ENCODE measurements at regions not wholly inside any gene's neighbourhood (a gene's known extent, or its start where the extent isn't known, plus 50 kb on each side); places are given as distances from the start of the nearest gene placed in this dataset.

DNA sequence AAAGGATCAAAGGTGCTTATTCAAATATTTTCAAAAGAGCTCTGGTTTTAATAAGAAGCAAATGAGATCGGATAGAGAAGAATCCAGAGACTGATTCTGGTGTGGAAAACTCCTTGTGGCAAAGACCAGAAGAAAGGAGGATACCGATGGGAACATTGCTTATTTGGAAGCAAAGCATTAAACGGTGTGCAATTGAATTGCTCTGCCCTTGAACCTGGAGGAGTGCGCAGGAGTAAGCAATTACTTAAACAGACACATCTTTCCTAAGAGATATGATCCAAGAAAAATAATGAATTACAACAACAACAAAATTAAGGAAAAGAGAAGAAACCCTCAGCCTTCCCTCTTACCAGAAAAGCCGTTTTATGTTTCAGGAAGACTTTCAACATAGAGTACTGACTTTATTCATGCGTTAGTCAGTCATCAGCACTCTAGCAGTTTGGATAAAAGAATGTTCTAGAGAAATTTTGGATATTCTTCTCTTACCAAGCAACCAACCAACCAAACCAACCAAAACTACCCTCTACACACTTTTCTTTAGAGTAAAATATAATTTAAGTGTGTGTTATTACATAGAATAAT, 191.7 kb downstream of the NTMT2 start:
- 64% methylated on average over 1 of the region's 6 CpGs for WGBS (ENCODE audit: insufficient coverage)
- no peak overlapping the region for H3K4me3 ChIP-seq (ENCODE audit: low read depth, low read length)
- H3K27me3 ChIP-seq (ENCODE audit: control insufficient read depth, insufficient read depth, low read length): no peaks in the 10 kb centered on the region
- no peak for DNase-seq (ENCODE audit: low read depth in 4 of 6, low spot score in 6 of 6)
- no peak overlapping the region for H3K27ac ChIP-seq (ENCODE audit: low read depth, low read length)
- no peaks in the 10 kb centered on the region for H3K36me3 ChIP-seq (ENCODE audit: control insufficient read depth, insufficient read depth, low read length)
- H3K4me1 ChIP-seq (ENCODE audit: control insufficient read depth, insufficient read depth, low read length): no peaks in the 10 kb centered on the region
- no peaks in the 10 kb centered on the region for H3K9me3 ChIP-seq (ENCODE audit: control insufficient read depth, insufficient read depth, low read length)

DNA sequence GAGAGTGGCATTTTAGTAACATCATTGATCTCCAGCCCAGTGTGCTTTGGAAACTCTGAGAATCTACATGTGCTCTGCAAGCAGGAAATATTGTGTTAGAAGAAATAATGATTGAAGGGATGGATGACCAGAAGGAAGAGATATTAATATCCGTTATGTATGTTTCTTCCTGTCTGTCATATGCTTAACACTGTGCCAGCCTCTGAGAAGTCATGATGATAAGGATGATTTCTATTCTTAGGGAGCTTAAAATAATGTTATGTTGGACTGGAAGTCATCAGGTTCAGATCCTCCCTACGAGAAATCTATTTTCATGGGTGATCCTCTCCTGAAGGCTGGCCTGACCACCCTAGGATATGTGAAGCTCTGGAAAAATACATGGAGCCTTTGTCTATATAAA, 192.4 kb upstream of the GORAB start:
- Histone ChIP-seq H3K9me3 (ENCODE audit: control insufficient read depth, insufficient read depth, low read length) (no peaks in the 10 kb centered on the region), H3K4me1 (ENCODE audit: control insufficient read depth, insufficient read depth, low read length) (no peaks in the 10 kb centered on the region), H3K4me3 (ENCODE audit: low read depth, low read length) (no peak overlapping the region), H3K27me3 (ENCODE audit: control insufficient read depth, insufficient read depth, low read length) (no peaks in the 10 kb centered on the region), H3K27ac (ENCODE audit: low read depth, low read length) (no peak overlapping the region), H3K36me3 (ENCODE audit: control insufficient read depth, insufficient read depth, low read length) (no peaks in the 10 kb centered on the region)
- DNase-seq (ENCODE audit: low read depth in 4 of 6, low spot score in 6 of 6): no peak
- 100% methylated on average over 1 of the region's 2 CpGs for WGBS (ENCODE audit: insufficient coverage)

DNA sequence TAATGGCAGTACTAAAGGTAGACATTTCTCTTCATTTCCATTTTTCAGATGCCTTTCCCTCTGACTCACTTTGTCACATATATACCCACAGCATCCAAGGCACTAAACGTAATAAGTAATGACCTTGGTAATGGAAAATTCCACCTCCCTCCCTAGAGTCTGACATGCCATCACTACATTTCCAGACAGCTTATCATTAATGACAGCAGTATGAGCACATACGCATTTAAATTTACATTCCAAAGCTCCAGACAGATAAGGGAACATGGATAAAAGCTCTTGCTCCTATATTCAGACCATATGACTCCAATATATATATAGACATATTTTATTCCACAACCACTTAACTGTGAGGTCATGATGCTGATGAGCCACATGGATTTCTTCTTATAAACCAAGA, 191.7 kb upstream of the GORAB start:
- Histone ChIP-seq H3K27ac (ENCODE audit: low read depth, low read length) (no peak overlapping the region), H3K36me3 (ENCODE audit: control insufficient read depth, insufficient read depth, low read length) (no peaks in the 10 kb centered on the region), H3K9me3 (ENCODE audit: control insufficient read depth, insufficient read depth, low read length) (no peaks in the 10 kb centered on the region), H3K4me3 (ENCODE audit: low read depth, low read length) (no peak overlapping the region), H3K27me3 (ENCODE audit: control insufficient read depth, insufficient read depth, low read length) (no peaks in the 10 kb centered on the region), H3K4me1 (ENCODE audit: control insufficient read depth, insufficient read depth, low read length) (no peaks in the 10 kb centered on the region)
- DNase-seq (ENCODE audit: low read depth in 4 of 6, low spot score in 6 of 6): no peak
- 100% methylated on average over 1 of the region's 2 CpGs for WGBS (ENCODE audit: insufficient coverage)

DNA sequence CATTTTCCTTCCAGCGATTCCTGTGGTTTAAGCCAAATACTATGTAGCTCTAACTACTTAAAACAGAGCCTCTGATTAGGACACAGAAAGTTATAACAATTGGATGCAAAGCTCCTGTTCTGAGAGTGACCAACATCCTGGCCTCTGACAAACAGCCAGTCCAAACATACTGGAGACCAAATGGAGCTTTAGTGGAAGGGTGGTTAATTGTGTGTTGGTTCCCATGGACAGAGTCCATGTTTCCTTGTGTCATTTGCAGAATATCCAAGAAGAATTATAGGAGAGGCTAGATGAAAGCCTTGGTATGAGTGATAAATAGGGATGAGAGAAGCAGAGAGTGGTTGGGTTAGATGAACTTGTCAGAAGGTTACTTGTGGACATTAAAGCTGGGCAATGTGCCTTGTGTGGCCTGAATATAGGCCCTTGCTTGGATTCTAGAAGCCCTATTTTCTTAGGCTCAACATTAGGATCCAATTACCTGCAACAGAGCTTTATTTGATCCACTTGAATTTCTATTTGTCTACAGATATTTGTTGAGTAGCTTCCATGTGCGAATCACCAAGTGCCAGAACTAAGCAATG, 180.5 kb upstream of the GORAB start:
- H3K4me3 ChIP-seq (ENCODE audit: low read depth, low read length): no peak overlapping the region
- H3K9me3 ChIP-seq (ENCODE audit: control insufficient read depth, insufficient read depth, low read length): no peaks in the 10 kb centered on the region
- H3K36me3 ChIP-seq (ENCODE audit: control insufficient read depth, insufficient read depth, low read length): no peaks in the 10 kb centered on the region
- no peaks in the 10 kb centered on the region for H3K27me3 ChIP-seq (ENCODE audit: control insufficient read depth, insufficient read depth, low read length)
- peak in 1 of 6 donors; percentile 36 for DNase-seq (ENCODE audit: low read depth in 4 of 6, low spot score in 6 of 6)
- no peaks in the 10 kb centered on the region for H3K4me1 ChIP-seq (ENCODE audit: control insufficient read depth, insufficient read depth, low read length)
- H3K27ac ChIP-seq (ENCODE audit: low read depth, low read length): no peak overlapping the region
- 88% methylated on average over 1 of the region's 2 CpGs for WGBS (ENCODE audit: insufficient coverage)

DNA sequence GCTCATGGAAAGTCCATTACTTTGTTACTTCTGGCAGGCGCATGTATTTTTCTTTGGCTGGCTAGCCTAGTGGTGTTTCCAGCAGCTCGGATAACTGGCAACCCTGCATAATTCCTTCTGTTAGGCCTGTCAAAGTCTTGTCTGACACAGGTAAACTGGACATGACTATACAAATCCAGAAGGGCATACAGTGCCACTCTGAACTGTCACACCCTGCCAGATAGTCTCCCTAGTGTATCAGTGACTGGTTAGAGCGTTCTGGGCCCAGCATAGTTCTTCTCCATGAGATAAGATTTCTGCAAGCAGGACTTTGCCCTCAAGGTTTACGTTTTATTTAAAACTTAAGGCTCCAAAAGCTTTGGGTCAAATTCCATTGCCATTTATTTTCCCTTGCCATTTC, 177.7 kb upstream of the GORAB start:
- no peaks in the 10 kb centered on the region for H3K27me3 ChIP-seq (ENCODE audit: control insufficient read depth, insufficient read depth, low read length)
- WGBS (ENCODE audit: insufficient coverage): 90% methylated on average over 4 of the region's 4 CpGs
- H3K4me1 ChIP-seq (ENCODE audit: control insufficient read depth, insufficient read depth, low read length): no peaks in the 10 kb centered on the region
- peak in 1 of 6 donors; percentile 5 for DNase-seq (ENCODE audit: low read depth in 4 of 6, low spot score in 6 of 6)
- no peak overlapping the region for H3K4me3 ChIP-seq (ENCODE audit: low read depth, low read length)
- no peak overlapping the region for H3K27ac ChIP-seq (ENCODE audit: low read depth, low read length)
- no peaks in the 10 kb centered on the region for H3K36me3 ChIP-seq (ENCODE audit: control insufficient read depth, insufficient read depth, low read length)
- no peaks in the 10 kb centered on the region for H3K9me3 ChIP-seq (ENCODE audit: control insufficient read depth, insufficient read depth, low read length)

DNA sequence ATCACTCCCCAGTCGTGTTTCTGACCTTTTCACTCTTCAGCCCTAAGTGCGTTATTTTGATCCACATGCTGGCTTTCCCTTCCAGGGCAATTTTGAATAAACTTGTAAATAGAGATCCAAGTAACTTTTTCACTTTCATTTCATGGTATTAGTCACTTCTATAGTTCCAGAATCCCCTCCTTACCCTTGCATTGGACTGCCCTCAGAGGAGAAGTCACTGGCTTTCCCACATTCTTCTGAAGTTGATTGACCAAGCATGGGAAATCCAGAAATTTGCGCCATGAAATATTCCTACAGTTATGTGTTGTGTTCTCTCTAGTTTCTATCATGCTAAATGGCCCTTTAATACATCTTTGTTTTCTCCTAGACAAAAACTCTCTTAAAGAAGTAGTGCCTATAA, 177.3 kb upstream of the GORAB start:
- Histone ChIP-seq H3K9me3 (ENCODE audit: control insufficient read depth, insufficient read depth, low read length) (peaks cover 2% of the 10 kb centered on the region), H3K36me3 (ENCODE audit: control insufficient read depth, insufficient read depth, low read length) (no peaks in the 10 kb centered on the region), H3K27me3 (ENCODE audit: control insufficient read depth, insufficient read depth, low read length) (no peaks in the 10 kb centered on the region), H3K4me1 (ENCODE audit: control insufficient read depth, insufficient read depth, low read length) (no peaks in the 10 kb centered on the region), H3K27ac (ENCODE audit: low read depth, low read length) (no peak overlapping the region), H3K4me3 (ENCODE audit: low read depth, low read length) (no peak overlapping the region)
- no peak for DNase-seq (ENCODE audit: low read depth in 4 of 6, low spot score in 6 of 6)
- 67% methylated on average over 1 of the region's 3 CpGs for WGBS (ENCODE audit: insufficient coverage)

DNA sequence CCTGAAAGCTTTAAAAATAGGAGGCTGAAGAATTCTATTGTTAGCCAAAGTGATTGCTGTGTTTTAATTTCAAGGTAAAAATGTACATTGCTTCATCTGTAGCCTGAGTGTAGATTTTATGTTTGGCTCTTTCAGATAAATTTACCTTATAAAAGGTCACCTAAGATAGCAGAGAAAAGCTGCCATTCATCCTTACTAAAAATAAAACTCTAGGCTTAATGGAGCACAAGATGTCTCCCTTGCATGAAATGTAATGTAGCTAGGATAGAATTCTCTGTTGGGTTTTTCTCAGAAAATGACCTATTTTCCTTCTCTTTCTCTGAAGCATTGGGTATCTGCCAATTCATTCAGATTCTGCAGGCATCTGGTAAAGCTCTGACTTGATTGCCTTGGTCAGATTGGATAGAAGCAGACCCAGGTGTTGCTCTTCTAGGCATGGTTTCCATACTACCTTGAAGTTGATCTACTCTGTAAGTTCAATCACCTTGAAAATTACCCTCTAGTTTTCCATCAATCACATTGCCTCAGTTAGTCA, 176.6 kb upstream of the GORAB start:
- Histone ChIP-seq H3K36me3 (ENCODE audit: control insufficient read depth, insufficient read depth, low read length) (no peaks in the 10 kb centered on the region), H3K4me1 (ENCODE audit: control insufficient read depth, insufficient read depth, low read length) (no peaks in the 10 kb centered on the region), H3K27ac (ENCODE audit: low read depth, low read length) (no peak overlapping the region), H3K9me3 (ENCODE audit: control insufficient read depth, insufficient read depth, low read length) (peaks cover 2% of the 10 kb centered on the region), H3K27me3 (ENCODE audit: control insufficient read depth, insufficient read depth, low read length) (no peaks in the 10 kb centered on the region), H3K4me3 (ENCODE audit: low read depth, low read length) (no peak overlapping the region)
- DNase-seq (ENCODE audit: low read depth in 4 of 6, low spot score in 6 of 6): peak in 1 of 6 donors; percentile 4

DNA sequence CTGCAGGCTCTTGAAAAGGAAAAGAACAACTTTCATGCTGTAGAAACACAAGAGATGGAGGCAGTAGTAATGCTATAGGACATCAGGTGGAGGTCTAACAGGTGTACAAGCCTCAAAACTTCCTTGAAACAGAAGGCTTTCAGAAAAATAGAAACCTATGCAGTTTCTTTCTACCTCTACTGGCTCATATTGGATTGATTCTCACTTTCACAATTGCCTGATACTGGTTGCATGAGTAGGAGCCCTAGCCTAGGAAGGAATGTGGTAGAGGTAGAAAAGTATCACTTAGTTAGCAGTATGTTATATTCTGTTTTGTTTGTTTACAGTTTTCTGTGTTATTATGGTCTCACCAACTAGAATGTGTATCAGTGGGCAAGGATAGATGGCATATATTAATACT, 175.4 kb upstream of the GORAB start:
- Histone ChIP-seq H3K36me3 (ENCODE audit: control insufficient read depth, insufficient read depth, low read length) (no peaks in the 10 kb centered on the region), H3K9me3 (ENCODE audit: control insufficient read depth, insufficient read depth, low read length) (peaks cover 2% of the 10 kb centered on the region), H3K4me1 (ENCODE audit: control insufficient read depth, insufficient read depth, low read length) (no peaks in the 10 kb centered on the region), H3K4me3 (ENCODE audit: low read depth, low read length) (no peak overlapping the region), H3K27me3 (ENCODE audit: control insufficient read depth, insufficient read depth, low read length) (no peaks in the 10 kb centered on the region), H3K27ac (ENCODE audit: low read depth, low read length) (no peak overlapping the region)
- no peak for DNase-seq (ENCODE audit: low read depth in 4 of 6, low spot score in 6 of 6)

DNA sequence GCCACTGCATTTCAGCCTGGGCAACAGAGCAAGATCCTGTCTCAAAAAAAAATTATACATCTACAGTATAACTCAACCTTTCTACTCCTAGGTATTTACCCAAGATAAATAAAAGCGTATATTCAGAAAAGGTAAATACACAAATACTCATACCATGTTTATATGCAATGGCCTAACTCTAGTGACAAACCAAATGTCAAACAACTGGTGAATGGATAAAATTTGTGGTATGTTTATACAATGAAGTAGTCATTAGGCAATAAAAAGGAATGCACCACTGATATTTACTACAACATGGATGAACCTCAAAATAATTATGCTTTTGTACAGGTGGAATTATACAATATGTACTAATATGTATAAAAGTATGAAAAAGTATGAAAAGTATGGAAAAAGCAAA, 174.2 kb upstream of the GORAB start:
- DNase-seq (ENCODE audit: low read depth in 4 of 6, low spot score in 6 of 6): no peak
- Histone ChIP-seq H3K9me3 (ENCODE audit: control insufficient read depth, insufficient read depth, low read length) (peaks cover 2% of the 10 kb centered on the region), H3K27me3 (ENCODE audit: control insufficient read depth, insufficient read depth, low read length) (no peaks in the 10 kb centered on the region), H3K4me1 (ENCODE audit: control insufficient read depth, insufficient read depth, low read length) (no peaks in the 10 kb centered on the region), H3K4me3 (ENCODE audit: low read depth, low read length) (no peak overlapping the region), H3K27ac (ENCODE audit: low read depth, low read length) (no peak overlapping the region), H3K36me3 (ENCODE audit: control insufficient read depth, insufficient read depth, low read length) (no peaks in the 10 kb centered on the region)
- no CpG with 5 or more reads among the region's 1 CpG for WGBS (ENCODE audit: insufficient coverage)

DNA sequence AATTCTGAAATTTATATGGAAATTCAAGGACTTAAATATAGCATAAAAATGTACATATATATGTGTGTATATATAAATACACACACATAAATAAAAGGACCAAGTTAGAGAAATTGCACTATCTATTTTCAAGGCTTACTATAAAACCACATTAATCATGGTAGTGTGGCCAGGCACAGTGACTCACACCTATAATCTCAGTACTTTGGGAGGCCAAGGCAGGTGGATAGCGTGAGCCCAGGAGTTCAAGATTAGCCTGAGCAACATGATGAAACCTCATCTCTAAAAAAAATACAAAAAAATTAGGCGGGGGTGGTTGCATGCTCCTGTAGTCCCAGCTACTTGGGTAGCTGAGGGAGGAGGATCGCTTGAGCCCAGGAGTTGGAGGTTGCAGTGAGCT, 171.4 kb upstream of the GORAB start:
- Histone ChIP-seq H3K27me3 (ENCODE audit: control insufficient read depth, insufficient read depth, low read length) (no peaks in the 10 kb centered on the region), H3K9me3 (ENCODE audit: control insufficient read depth, insufficient read depth, low read length) (peaks cover 2% of the 10 kb centered on the region), H3K4me3 (ENCODE audit: low read depth, low read length) (no peak overlapping the region), H3K4me1 (ENCODE audit: control insufficient read depth, insufficient read depth, low read length) (no peaks in the 10 kb centered on the region), H3K36me3 (ENCODE audit: control insufficient read depth, insufficient read depth, low read length) (no peaks in the 10 kb centered on the region), H3K27ac (ENCODE audit: low read depth, low read length) (no peak overlapping the region)
- DNase-seq (ENCODE audit: low read depth in 4 of 6, low spot score in 6 of 6): no peak
- no CpG with 5 or more reads among the region's 3 CpGs for WGBS (ENCODE audit: insufficient coverage)
